NCI-H524 (cell line): ENCODE measurements at regions not wholly inside any gene's neighbourhood (a gene's known extent, or its start where the extent isn't known, plus 50 kb on each side); places are given as distances from the start of the nearest gene placed in this dataset.

Experiments used
- DNase-seq, 2 experiments: peaks; one replicate each; lab custom pipeline; 2025; lab: John Stamatoyannopoulos, UW

DNA sequence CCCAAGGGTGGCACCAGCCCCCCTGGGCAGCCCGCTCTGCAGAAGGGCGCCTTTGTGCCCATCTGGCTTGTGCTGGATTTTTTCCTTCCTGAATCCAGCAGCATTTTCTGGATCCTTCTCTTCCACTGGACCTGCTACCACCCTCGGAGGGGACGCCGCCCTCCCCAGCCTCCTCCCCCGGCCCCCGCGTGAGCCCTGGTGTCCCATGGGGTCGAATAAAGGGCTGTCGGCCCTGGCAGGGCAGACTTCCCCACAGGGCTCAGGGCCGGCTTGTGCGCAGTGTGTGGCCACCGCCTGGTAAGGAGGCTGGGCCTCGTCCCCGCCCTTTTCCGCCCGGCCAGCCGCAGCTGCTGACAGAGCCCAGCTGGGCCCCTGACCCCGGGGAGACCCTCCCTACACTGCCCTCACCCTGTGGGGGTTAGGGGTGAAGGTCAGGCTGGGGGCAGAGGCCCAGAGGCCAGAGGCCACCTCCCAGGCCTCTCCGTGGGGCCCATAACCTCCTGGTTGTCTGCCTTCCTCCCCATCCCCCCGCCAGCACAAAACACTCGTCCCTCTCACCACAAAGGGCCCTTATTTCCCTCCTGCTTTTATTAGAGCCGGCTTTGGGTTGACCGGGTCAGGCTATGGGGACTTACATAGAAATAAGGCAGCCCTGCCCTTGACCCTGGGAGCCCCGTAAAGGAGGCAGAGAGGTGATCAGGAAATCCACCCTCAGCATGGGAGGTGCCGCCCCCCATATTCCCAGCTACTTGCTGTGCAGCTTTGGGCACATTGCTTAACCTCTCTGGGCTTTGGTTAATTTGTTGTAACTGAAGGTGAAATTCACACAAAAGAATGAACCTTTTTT, 179.3 kb upstream of the CIBAR2 start:
- no peak for DNase-seq

- no peak for DNase-seq
These were observed 181.2 kb upstream of the CIBAR2 start for GRCh38 chr16:85293458-85293857.

DNA sequence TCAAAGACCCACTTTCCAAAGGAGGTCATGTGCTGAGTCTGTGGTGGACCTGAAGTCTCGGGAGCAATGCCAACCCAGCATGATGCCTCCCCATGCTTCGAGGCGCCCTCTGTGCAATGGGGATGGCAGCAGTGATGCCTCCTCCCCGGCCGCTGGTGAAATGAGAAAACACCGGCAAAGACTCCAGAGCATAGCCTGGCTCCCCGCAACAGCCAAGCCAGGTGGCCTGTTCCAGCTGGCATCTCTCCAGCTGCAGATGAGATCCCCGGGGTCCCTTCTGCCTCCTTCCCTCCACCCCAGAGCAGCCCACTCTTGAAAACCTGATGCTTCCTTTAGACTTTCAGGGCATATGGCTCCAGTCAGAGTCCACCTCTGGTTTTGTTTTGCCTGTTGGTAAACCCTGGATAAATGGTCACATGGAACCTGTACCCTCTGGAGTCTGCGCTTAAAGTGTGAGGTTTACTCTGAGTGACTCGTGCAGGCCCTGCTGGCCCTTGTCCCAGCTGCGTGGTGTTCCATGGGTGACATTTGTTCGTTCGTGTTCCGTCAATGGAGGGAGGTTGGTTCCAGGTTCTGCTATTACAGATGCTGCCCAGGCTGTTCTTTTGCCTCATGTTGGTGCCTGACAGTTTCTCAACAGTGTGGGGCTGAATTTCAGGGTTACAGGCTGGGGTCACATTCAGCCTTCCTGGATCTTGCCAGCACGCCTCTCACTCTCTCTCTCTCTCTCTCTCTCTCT, 181.8 kb upstream of the CIBAR2 start:
- peak; percentile 97 to 99 for DNase-seq

- no peak for DNase-seq
These were observed 182.7 kb upstream of the CIBAR2 start for GRCh38 chr16:85294810-85295508.

- peak in 1 of 2 experiments; percentile 59 for DNase-seq
These were observed 184.8 kb upstream of the CIBAR2 start for GRCh38 chr16:85296859-85297660.

DNA sequence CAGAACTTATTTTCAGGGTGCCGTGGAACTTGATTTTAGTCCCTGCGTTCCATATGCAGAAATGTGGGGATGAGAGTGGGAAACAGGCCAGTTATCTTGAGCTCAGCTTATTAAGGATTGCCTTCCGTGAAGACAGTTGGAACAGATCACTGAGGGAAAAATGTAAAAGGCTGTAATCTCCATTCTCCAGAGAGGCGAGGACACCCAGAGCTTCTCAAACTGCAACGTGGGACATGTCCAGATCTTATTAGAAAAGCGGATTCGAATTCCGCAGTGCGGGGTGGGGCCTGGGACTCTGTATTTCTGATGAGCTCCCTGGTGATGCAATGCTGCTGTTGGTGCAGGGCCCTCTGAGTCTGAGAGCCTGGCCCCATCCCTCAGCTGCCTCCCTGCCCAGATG, 185.6 kb upstream of the CIBAR2 start:
- DNase-seq = no peak

GRCh38 chr16:85300406-85300968, 188.2 kb upstream of the CIBAR2 start:
- no peak for DNase-seq

GRCh38 chr16:85301231-85301630, 189.0 kb upstream of the CIBAR2 start:
- DNase-seq = peak; percentile 78 to 88

GRCh38 chr16:85302018-85302847, 190.0 kb upstream of the CIBAR2 start:
- DNase-seq = peak; percentile 82 to 91

- no peak for DNase-seq
These were observed 190.6 kb upstream of the CIBAR2 start for GRCh38 chr16:85302848-85303353.

- peak in 1 of 2 experiments; percentile 52 for DNase-seq
These were observed 191.1 kb upstream of the CIBAR2 start for GRCh38 chr16:85303354-85303883.

- no peak for DNase-seq
These were observed 192.1 kb upstream of the CIBAR2 start for GRCh38 chr16:85304337-85304736.

DNA sequence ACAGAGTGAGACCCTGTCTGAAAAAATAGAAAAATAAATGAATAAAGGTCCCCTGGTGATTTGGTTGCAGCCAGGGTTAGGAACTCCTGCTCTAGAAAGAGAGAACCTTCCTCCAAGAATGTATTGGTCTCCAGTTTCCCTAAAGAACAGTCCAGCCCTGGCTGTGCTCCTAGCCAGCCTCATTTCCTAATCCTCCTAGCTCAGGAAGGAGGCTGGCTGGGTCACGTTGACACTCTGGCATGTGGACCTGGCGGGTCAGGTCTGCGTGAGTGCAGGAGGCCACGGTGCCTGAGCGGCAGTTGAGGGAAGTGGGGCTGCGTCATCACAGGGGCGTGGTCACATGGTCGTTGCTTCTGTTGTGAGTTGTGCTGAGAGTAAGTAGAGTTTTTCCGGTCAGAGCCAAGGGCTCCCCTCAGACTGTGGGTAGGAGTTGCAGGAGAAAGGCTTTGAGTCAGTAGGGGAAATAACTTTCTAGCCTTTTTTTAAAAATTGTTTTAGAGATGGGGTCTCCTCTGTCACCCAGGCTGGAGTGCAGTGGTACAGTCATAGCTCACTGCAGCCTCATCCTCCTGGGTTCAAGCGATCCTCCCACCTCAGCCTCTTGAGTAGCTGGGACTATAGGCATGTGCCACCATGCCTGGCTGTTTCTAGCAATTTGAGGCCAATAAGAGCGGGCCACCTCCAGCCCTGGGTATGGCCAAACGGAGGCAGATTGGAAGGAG, 194.0 kb upstream of the CIBAR2 start:
- peak in 1 of 2 experiments; percentile 38 for DNase-seq

GRCh38 chr16:85306793-85307551, 194.7 kb upstream of the CIBAR2 start:
- DNase-seq = no peak

DNA sequence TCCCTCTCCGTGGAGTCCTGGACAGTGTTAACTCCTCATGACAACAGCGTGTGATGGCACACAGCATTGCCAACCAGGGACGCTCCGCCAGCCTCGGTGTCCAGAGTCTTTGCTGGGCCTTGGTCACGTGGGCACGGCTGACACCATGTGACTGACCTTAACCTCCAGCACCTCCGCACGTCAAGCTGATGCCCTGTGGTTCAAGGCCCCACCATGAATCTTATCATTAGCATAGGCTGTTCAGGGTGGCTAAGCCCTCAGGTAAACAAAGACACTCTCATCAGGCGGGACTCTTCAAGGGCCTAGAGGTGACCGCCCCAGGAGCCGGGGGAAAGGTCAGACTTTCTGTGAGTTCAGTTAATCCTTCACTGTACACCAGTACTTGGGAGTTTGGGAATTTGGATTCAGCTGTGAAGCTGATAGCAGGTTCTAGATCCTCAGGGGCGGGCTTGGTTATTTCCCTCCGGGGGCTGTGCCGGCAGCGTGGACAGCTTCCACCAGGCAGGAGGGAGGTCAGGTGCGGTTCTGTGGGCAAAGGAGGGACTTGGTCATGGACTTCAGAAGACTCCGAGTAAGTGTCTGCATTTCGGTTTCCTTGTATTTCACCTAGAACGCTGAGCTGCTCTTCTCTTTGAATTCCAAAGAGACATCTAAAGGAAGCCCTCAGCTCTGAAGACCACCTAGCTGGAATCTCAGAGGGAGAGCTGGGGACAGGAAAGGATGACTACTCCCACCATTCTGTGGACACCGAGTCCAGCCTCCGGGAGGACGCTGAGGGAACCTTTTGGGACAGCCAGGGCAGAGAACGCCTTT, 195.5 kb upstream of the CIBAR2 start:
- no peak for DNase-seq

DNA sequence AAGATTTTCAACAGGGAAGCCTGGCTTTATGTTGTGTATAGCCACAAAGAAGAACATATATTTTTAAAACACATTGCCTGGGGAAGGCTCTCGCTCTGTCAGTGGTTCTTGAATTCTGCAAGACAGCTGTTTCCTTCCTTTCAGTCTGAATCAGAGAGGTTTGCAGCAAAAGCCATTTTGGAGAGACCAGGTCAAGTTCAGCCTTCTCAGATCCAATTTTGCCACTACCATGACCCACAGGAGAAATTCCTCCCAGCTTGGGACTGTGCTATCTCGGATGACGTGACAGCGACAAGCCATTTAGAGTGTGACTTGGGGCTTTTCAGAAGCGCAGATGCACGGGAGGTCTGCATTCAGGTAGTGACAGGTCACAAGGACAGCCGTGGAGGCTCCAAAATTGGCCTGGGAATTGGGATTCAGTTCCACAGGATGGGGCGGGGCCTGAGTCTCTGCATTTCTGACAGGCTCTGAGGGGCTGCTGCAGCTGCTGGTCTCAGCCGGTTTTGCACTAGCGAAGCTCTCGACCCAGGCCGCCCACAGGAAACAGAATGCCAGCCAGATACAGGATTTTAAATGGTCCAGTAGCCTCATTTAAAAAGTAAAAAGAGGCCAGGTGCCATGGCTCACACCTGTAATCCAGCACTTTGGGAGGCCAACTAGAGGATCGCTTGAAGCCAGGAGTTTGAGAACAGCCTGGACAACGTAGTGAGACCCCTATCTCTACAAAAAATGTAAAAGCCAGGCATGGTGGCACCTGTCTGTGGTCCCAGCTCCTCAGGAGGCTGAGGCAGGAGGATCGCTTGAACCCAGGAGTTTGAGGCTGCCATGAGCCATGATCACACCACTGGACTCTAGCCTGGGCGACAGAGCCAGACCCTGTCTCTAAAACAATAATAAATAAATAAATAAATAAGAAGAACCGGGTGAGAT, 196.6 kb upstream of the CIBAR2 start:
- DNase-seq = no peak
